H1 (cell line): ENCODE measurements at regions not wholly inside any gene's neighbourhood (a gene's known extent, or its start where the extent isn't known, plus 50 kb on each side); places are given as distances from the start of the nearest gene placed in this dataset.
"Not testable (repeated sequence)": the region's sequence is repeated elsewhere in the genome, so short reads cannot be mapped to it uniquely, and the experiment has no call there.

Experiments used
- CTCF ChIA-PET: fragments of 300-600 bp; sonication (Branson Sonifier 250); formaldehyde crosslinking; loops from one replicate; lab custom pipeline; 2021; ENCODE audit not compliant: partially characterized antibody; lab: Charles Lee
- POLR2A ChIA-PET: fragments of 300-600 bp; sonication (Branson Sonifier 250); formaldehyde crosslinking; loops from one replicate; lab custom pipeline; 2021; ENCODE audit warnings: inconsistent platforms; ENCODE audit not compliant: partially characterized antibody; lab: Charles Lee
- DNase-seq, 2 experiments: peaks; one replicate each; pipeline versions ENCODE4 v3.0.0 to v3.0.0-alpha.2; 2010 to 2022; ENCODE audit warnings: low spot score in 2 of 2, low read depth in 1 of 2, mixed read lengths in 1 of 2
- FAIRE-seq: peaks from 2 replicates; lab custom pipeline; 2011; peaks lifted over from hg19 to GRCh38; lab: Jason Lieb, UNC
- H2AFZ ChIP-seq: 2 replicates; pipeline ENCODE4 v1.8.1; 2012; ENCODE audit warnings: low read length, inconsistent platforms
- H2AK5ac ChIP-seq: 2 replicates; pipeline ENCODE4 v1.6.1; 2013; ENCODE audit warnings: low read depth, low read length
- H2BK120ac ChIP-seq: replicated peaks from 2 replicates; pipeline ENCODE3; 2013; ENCODE audit warnings: low read depth, low read length, inconsistent platforms
- H2BK12ac ChIP-seq: 2 replicates; pipeline ENCODE4 v1.6.1; 2013; ENCODE audit warnings: low read depth, low read length
- H2BK15ac ChIP-seq: 2 replicates; pipeline ENCODE4 v1.6.1; 2013; ENCODE audit warnings: low read length
- H2BK20ac ChIP-seq: 2 replicates; pipeline ENCODE4 v1.6.1; 2013; ENCODE audit warnings: low read length
- H2BK5ac ChIP-seq: 2 replicates; pipeline ENCODE4 v1.6.1; 2013; ENCODE audit warnings: low read depth, low read length
- H3K14ac ChIP-seq: 2 replicates; pipeline ENCODE4 v1.6.1; 2013; ENCODE audit warnings: inconsistent platforms; ENCODE audit not compliant: insufficient read length
- H3K18ac ChIP-seq: 2 replicates; pipeline ENCODE4 v1.6.1; 2013; ENCODE audit warnings: low read length; ENCODE audit errors: extremely low read depth
- H3K23ac ChIP-seq: 2 replicates; pipeline ENCODE4 v1.6.1; 2013; ENCODE audit warnings: inconsistent platforms; ENCODE audit not compliant: insufficient read length
- H3K23me2 ChIP-seq: 2 replicates; pipeline ENCODE4 v1.6.1; 2013; ENCODE audit warnings: low read depth, low read length
- H3K27ac ChIP-seq: 2 replicates; pipeline ENCODE4 v1.6.1; 2011; ENCODE audit warnings: low read depth, low read length, inconsistent platforms
- H3K27me3 ChIP-seq, 4 experiments: replicated peaks in 1 of 4; 1 replicate in 1 of 4; 2 replicates in 3 of 4; pipeline versions ENCODE4 v1.6.1 to v1.8.1; 2011 to 2013; ENCODE audit warnings: low read length in 3 of 4, mild to moderate bottlenecking in 3 of 4, inconsistent platforms in 2 of 4, mixed read lengths in 2 of 4, moderate library complexity in 1 of 4; ENCODE audit not compliant: control insufficient read depth in 3 of 4, insufficient read depth in 3 of 4; ENCODE audit errors: extremely low read depth in 1 of 4
- H3K36me3 ChIP-seq, 4 experiments: 2 replicates each; pipeline versions ENCODE4 v1.6.1 to v1.8.1; 2011 to 2013; ENCODE audit warnings: mild to moderate bottlenecking in 4 of 4, low read length in 3 of 4, moderate library complexity in 2 of 4, control low read depth in 1 of 4, inconsistent platforms in 1 of 4; ENCODE audit not compliant: insufficient read depth in 4 of 4, control insufficient read depth in 2 of 4
- H3K4ac ChIP-seq: replicated peaks from 2 replicates; pipeline ENCODE3; 2013; ENCODE audit warnings: low read length, low read depth, mixed read lengths, inconsistent platforms; ENCODE audit not compliant: insufficient read length
- H3K4me1 ChIP-seq, 4 experiments: replicated peaks in 1 of 4; 1 replicate in 1 of 4; 2 replicates in 3 of 4; pipeline versions ENCODE4 v1.6.1 to v1.8.1; 2011 to 2013; ENCODE audit warnings: low read length in 3 of 4, inconsistent platforms in 2 of 4, mixed read lengths in 1 of 4; ENCODE audit not compliant: insufficient read depth in 4 of 4, control insufficient read depth in 3 of 4
- H3K4me2 ChIP-seq, 2 experiments: 2 replicates each; pipeline versions ENCODE4 v1.6.1 to v1.8.1; 2011 to 2013; ENCODE audit warnings: low read depth in 2 of 2, low read length in 2 of 2, control low read depth in 1 of 2, inconsistent platforms in 1 of 2, mild to moderate bottlenecking in 1 of 2; ENCODE audit not compliant: insufficient read depth in 1 of 2
- H3K4me3 ChIP-seq, 4 experiments: fragments of 200-600, 300-600 bp in 1 of 4; sonication (generic), shearing (Covaris generic), sonication (Bioruptor Twin) in 1 of 4; 2 replicates each; pipeline versions ENCODE4 v1.5.1 to v1.8.1; 2011 to 2016; ENCODE audit warnings: low read length in 4 of 4, low read depth in 3 of 4, control low read depth in 2 of 4, inconsistent platforms in 2 of 4, mild to moderate bottlenecking in 2 of 4, mixed read lengths in 1 of 4, moderate library complexity in 1 of 4; ENCODE audit not compliant: insufficient read depth in 2 of 4; ENCODE audit errors: extremely low read depth in 1 of 4
- H3K56ac ChIP-seq: replicated peaks from 2 replicates; pipeline ENCODE3; 2013; ENCODE audit warnings: low read depth, mild to moderate bottlenecking, mixed read lengths, low read length, inconsistent platforms; ENCODE audit not compliant: insufficient read length
- H3K79me1 ChIP-seq: 2 replicates; pipeline ENCODE4 v1.6.1; 2013; ENCODE audit warnings: low read depth, low read length, control low read depth
- H3K79me2 ChIP-seq, 2 experiments: 2 replicates each; pipeline versions ENCODE4 v1.6.1 to v1.8.1; 2012 to 2013; ENCODE audit warnings: low read length in 2 of 2, mild to moderate bottlenecking in 2 of 2, inconsistent platforms in 1 of 2; ENCODE audit not compliant: insufficient read depth in 2 of 2, control insufficient read depth in 1 of 2
- H3K9ac ChIP-seq, 4 experiments: replicated peaks in 1 of 4; 1 replicate in 1 of 4; 2 replicates in 3 of 4; pipeline versions ENCODE4 v1.6.1 to v1.8.1; 2011 to 2013; ENCODE audit warnings: low read depth in 3 of 4, low read length in 3 of 4, control low read depth in 2 of 4, mild to moderate bottlenecking in 2 of 4, moderate library complexity in 2 of 4, inconsistent platforms in 1 of 4; ENCODE audit errors: extremely low read depth in 1 of 4
- H3K9me3 ChIP-seq, 2 experiments: 2 replicates each; pipeline versions ENCODE4 v1.6.1 to v1.8.1; 2012 to 2013; ENCODE audit warnings: mild to moderate bottlenecking in 2 of 2, moderate library complexity in 2 of 2, control low read depth in 1 of 2, inconsistent platforms in 1 of 2, low read depth in 1 of 2, low read length in 1 of 2, mixed read lengths in 1 of 2; ENCODE audit not compliant: insufficient read depth in 2 of 2
- H4K20me1 ChIP-seq, 2 experiments: replicated peaks in 1 of 2; 2 replicates each; pipeline versions ENCODE3 to v1.8.1; 2011 to 2013; ENCODE audit warnings: inconsistent platforms in 2 of 2, low read length in 2 of 2, mild to moderate bottlenecking in 1 of 2; ENCODE audit not compliant: insufficient read depth in 2 of 2, control insufficient read depth in 1 of 2
- H4K5ac ChIP-seq: 2 replicates; pipeline ENCODE4 v1.6.1; 2013; ENCODE audit warnings: low read length, low read depth, mixed read lengths, inconsistent platforms; ENCODE audit not compliant: insufficient read length
- H4K8ac ChIP-seq: 2 replicates; pipeline ENCODE4 v1.8.0; 2013; ENCODE audit warnings: mild to moderate bottlenecking, moderate library complexity, low read length, inconsistent platforms; ENCODE audit not compliant: insufficient read depth; ENCODE audit errors: extremely low read depth
- H4K91ac ChIP-seq: replicated peaks from 2 replicates; pipeline ENCODE3; 2013; ENCODE audit warnings: low read length, mixed read lengths, inconsistent platforms; ENCODE audit not compliant: insufficient read length
- WGBS, 2 experiments: shearing (Covaris generic) in 1 of 2; methylation state at CpG; one replicate each; pipeline versions ENCODE4 v1.1.6 to v1.1.7; 2013 to 2015; ENCODE audit warnings: low lambda C conversion rate in 2 of 2, mixed read lengths in 2 of 2, inconsistent platforms in 1 of 2, low coverage in 1 of 2, missing lambda C conversion rate in 1 of 2; ENCODE audit not compliant: insufficient replicate concordance in 2 of 2, insufficient coverage in 1 of 2, insufficient read length in 1 of 2; ENCODE audit errors: extremely low coverage in 1 of 2, missing lambda C conversion rate in 1 of 2; 5-methylcytosine and 5-hydroxymethylcytosine counted together

DNA sequence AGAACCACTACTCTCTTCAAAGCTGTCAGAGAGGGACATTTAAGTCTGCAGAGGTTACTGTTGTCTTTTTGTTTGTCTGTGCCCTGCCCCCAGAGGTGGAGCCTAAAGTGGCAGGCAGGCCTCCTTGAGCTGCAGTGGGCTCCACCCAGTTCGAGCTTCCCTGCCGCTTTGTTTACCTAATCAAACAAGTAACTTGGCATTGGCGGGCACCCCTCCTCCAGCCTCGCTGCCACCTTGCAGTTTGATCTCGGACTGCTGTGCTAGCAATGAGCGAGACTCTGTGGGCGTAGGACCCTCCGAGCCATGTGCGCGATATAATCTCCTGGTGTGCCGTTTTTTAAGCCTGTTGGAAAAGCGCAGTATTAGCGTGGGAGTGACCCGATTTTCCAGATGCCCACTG lies 920.7 kb downstream of the REEP3 start:
- H3K4me1 ChIP-seq, H3K4ac ChIP-seq, H2BK5ac ChIP-seq, H3K23me2 ChIP-seq, H2AFZ ChIP-seq, H3K79me2 ChIP-seq, FAIRE-seq, H4K8ac ChIP-seq, H3K27ac ChIP-seq, H2BK12ac ChIP-seq, H2BK15ac ChIP-seq, H4K91ac ChIP-seq, DNase-seq, H2BK20ac ChIP-seq, H3K9ac ChIP-seq, POLR2A ChIA-PET, H3K18ac ChIP-seq, CTCF ChIA-PET, H2AK5ac ChIP-seq, H3K23ac ChIP-seq, H4K5ac ChIP-seq, H3K27me3 ChIP-seq, H3K14ac ChIP-seq, H2BK120ac ChIP-seq, H3K9me3 ChIP-seq, H3K4me3 ChIP-seq, H3K36me3 ChIP-seq, H3K79me1 ChIP-seq, H4K20me1 ChIP-seq, H3K56ac ChIP-seq, H3K4me2 ChIP-seq: not testable (repeated sequence)
- 91% methylated on average over 13 of the region's 14 CpGs; no CpG with 5 or more reads in 1 of the 2 experiments for WGBS, 2 experiments
